ENCODE measurements at regions not wholly inside any gene's neighbourhood (a gene's known extent, or its start where the extent isn't known, plus 50 kb on each side); places are given as distances from the start of the nearest gene placed in this dataset.

DNA sequence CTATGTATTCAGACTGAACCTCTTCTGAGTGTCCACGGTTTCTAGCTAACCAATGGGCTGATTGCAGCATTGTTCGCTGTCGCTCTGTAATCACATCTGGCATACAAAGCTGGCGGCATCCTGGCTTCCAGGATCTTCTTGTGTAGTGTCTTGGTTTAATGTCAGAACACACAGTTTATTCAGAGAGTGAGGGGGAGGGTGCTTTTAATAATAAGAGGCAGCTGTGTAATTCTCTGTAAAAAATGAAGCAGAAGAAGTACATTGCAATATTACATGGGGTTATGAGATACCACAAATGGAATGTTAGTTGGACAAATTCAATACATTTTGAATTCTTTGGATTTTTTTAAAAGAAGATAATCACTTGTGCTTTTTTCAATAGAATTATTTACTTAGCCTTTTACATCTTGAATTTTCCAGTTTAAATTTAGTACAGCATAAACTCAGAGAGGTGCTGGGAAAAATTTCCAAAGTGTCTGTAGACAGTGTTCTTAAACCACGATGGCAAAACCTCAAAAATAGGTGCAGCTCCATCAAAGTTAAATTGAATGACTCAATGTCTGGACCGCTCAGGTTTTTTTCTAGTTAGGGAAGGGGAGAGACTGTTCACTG is 206.0 kb downstream of the PCSK1 start:
- TF ChIP-seq, protein P1, sequence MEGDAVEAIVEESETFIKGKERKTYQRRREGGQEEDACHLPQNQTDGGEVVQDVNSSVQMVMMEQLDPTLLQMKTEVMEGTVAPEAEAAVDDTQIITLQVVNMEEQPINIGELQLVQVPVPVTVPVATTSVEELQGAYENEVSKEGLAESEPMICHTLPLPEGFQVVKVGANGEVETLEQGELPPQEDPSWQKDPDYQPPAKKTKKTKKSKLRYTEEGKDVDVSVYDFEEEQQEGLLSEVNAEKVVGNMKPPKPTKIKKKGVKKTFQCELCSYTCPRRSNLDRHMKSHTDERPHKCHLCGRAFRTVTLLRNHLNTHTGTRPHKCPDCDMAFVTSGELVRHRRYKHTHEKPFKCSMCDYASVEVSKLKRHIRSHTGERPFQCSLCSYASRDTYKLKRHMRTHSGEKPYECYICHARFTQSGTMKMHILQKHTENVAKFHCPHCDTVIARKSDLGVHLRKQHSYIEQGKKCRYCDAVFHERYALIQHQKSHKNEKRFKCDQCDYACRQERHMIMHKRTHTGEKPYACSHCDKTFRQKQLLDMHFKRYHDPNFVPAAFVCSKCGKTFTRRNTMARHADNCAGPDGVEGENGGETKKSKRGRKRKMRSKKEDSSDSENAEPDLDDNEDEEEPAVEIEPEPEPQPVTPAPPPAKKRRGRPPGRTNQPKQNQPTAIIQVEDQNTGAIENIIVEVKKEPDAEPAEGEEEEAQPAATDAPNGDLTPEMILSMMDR (conservative IDR thresholded peaks at IDR 0.05), result no peak
- no peak for TF ChIP-seq EZH2 (IDR thresholded peaks at IDR 0.05; ENCODE audit: low read depth)
